Thoracic aorta (tissue), 2 donors: ENCODE measurements at regions not wholly inside any gene's neighbourhood (a gene's known extent, or its start where the extent isn't known, plus 50 kb on each side); places are given as distances from the start of the nearest gene placed in this dataset.

Source experiments
- ATAC-seq: fragments of 150-250 bp; one replicate; pipeline ENCODE4 v1.8.0; 2017; ENCODE audit warnings: low read depth; ENCODE audit not compliant: insufficient number of reproducible peaks, low FRiP score
- DNase-seq: peaks from one replicate; pipeline ENCODE4 v3.0.0-alpha.2; 2020; ENCODE audit warnings: low spot score
- H3K27ac ChIP-seq, 2 donors: fragments of 200-600 bp; sonication (generic); 1 replicate in 1 of 2; 2 replicates in 1 of 2; pipeline ENCODE4 v1.5.1; 2016; ENCODE audit warnings: mild to moderate bottlenecking in 2 of 2, moderate library complexity in 2 of 2
- H3K27me3 ChIP-seq: fragments of 200-600 bp; sonication (generic); replicated peaks from 2 replicates; pipeline ENCODE4 v1.6.0; 2016; ENCODE audit warnings: mild to moderate bottlenecking; ENCODE audit not compliant: insufficient read depth
- H3K36me3 ChIP-seq: fragments of 200-600 bp; sonication (generic); one replicate; pipeline ENCODE4 v1.5.1; 2016
- H3K4me1 ChIP-seq, 2 donors: fragments of 200-600 bp; sonication (generic); 1 replicate in 1 of 2; 2 replicates in 1 of 2; pipeline versions ENCODE4 v1.5.1 to v1.6.0; 2016; ENCODE audit warnings: low read depth in 2 of 2, mild to moderate bottlenecking in 1 of 2; ENCODE audit not compliant: control insufficient read depth in 1 of 2
- H3K4me3 ChIP-seq: fragments of 200-600 bp; sonication (generic); 2 replicates; pipeline ENCODE4 v1.5.1; 2016; ENCODE audit warnings: mild to moderate bottlenecking
- H3K9me3 ChIP-seq: fragments of 200-600 bp; sonication (generic); 2 replicates; pipeline ENCODE4 v1.5.1; 2016
- TF ChIP-seq, protein P1 (sequence below): fragments of 200-600 bp; sonication (generic); IDR thresholded peaks from one replicate; pipeline ENCODE4 v1.5.1; 2019; ENCODE audit warnings: antibody characterized with exemption

DNA sequence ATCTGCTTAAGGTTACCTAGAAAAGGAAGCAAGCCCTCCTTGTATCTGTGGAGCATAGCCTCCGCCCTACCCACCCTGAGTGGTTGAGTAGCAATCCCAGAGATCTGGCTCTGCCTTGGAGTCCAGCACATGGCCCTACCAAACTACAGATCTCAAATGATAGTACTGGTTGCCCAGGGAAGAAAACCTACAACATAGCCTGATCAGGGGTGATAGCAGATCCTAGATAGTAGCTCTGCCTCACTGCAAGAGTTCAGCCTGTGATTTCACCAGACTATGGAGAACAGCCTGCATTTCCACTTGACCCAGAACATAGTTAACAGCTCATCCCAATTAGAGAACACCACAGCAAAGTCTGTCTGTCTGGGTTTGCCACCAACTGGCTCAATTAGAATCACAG, 279.5 kb downstream of the ETNK1 start:
- no peaks in the 10 kb centered on the region for H3K36me3 ChIP-seq
- H3K27me3 ChIP-seq, result no peaks in the 10 kb centered on the region
- no peak for ATAC-seq
- H3K4me1 ChIP-seq, result no peaks in the 10 kb centered on the region
- no peak overlapping the region for H3K27ac ChIP-seq
- no peak overlapping the region for H3K4me3 ChIP-seq
- TF ChIP-seq, protein P1, sequence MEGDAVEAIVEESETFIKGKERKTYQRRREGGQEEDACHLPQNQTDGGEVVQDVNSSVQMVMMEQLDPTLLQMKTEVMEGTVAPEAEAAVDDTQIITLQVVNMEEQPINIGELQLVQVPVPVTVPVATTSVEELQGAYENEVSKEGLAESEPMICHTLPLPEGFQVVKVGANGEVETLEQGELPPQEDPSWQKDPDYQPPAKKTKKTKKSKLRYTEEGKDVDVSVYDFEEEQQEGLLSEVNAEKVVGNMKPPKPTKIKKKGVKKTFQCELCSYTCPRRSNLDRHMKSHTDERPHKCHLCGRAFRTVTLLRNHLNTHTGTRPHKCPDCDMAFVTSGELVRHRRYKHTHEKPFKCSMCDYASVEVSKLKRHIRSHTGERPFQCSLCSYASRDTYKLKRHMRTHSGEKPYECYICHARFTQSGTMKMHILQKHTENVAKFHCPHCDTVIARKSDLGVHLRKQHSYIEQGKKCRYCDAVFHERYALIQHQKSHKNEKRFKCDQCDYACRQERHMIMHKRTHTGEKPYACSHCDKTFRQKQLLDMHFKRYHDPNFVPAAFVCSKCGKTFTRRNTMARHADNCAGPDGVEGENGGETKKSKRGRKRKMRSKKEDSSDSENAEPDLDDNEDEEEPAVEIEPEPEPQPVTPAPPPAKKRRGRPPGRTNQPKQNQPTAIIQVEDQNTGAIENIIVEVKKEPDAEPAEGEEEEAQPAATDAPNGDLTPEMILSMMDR, result no peak
- no peaks in the 10 kb centered on the region for H3K9me3 ChIP-seq
- no peak for DNase-seq

DNA sequence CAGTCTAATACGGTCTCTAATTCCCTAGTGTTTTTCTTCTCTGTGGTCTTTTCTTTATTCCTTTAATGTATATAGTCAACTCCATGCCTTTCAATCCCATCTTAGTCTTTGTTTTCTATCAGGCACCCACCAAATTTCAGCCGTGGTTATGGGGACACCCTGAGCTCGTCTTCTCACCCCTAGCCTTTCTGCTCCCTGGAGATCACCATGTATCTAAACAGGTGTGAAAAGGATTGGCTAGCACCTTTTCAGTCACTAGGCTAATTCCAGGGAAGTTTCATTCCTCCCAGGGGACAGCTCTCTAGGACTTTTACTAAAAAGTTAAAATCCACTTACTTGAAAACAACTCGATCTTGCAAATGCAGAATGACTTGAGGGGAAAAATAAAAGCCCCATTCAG, 291.3 kb downstream of the ETNK1 start:
- Histone ChIP-seq H3K27me3 (no peaks in the 10 kb centered on the region), H3K36me3 (no peaks in the 10 kb centered on the region), H3K4me3 (no peak overlapping the region), H3K9me3 (no peaks in the 10 kb centered on the region), H3K4me1 (no peaks in the 10 kb centered on the region), H3K27ac (no peak overlapping the region)
- ATAC-seq (no peak), DNase-seq (no peak)
- TF ChIP-seq, protein P1, result no peak

DNA sequence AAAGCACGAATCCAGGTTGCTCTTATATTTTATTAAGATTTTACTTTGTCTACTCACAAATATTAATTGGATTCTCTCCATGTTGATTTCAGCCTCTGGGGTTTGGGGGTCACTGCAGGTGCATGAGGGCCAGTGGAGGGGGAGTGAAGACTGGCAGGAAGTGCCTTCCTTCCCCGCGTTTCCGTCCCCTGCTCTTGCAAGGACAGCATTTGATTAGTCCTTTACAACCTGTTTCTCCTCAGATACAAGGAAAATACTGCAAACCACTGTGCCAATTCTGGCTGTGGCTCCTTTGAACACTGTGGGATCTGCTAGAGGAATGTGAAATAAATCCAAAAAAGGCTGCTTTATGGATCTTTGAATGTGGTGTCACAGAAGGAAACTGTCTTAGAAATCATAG, 291.8 kb downstream of the ETNK1 start:
- TF ChIP-seq, protein P1, result no peak
- Histone ChIP-seq H3K9me3 (no peaks in the 10 kb centered on the region), H3K4me3 (no peak overlapping the region), H3K36me3 (no peaks in the 10 kb centered on the region), H3K27ac (no peak overlapping the region), H3K4me1 (no peaks in the 10 kb centered on the region), H3K27me3 (no peaks in the 10 kb centered on the region)
- ATAC-seq (no peak), DNase-seq (no peak)

DNA sequence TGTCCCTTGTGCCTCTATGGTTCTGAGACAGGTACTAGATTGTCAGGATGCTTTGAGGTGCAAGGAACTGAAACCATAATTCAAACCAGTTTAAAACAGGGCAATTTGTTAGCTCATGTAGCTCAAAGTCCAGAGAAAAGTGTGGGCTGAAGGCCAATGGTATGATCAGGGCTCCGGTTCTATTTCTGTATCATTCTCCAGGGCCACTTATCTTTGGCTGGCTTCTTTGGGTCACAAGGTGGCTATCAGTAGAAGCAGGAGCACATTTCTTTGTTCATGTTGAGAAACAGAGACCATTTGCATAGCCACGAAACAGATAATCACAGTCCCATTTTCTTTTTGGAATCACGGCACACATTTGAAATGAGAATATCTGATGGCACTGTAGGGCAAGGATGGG, 294.9 kb downstream of the ETNK1 start:
- H3K36me3 ChIP-seq, result no peaks in the 10 kb centered on the region
- no peaks in the 10 kb centered on the region for H3K9me3 ChIP-seq
- ATAC-seq (no peak), DNase-seq (no peak)
- TF ChIP-seq, protein P1, result no peak
- H3K27ac ChIP-seq, result no peak overlapping the region
- peaks cover 0 to 8% of the 10 kb centered on the region in 2 donors for H3K4me1 ChIP-seq
- no peaks in the 10 kb centered on the region for H3K27me3 ChIP-seq
- H3K4me3 ChIP-seq, result no peak overlapping the region

DNA sequence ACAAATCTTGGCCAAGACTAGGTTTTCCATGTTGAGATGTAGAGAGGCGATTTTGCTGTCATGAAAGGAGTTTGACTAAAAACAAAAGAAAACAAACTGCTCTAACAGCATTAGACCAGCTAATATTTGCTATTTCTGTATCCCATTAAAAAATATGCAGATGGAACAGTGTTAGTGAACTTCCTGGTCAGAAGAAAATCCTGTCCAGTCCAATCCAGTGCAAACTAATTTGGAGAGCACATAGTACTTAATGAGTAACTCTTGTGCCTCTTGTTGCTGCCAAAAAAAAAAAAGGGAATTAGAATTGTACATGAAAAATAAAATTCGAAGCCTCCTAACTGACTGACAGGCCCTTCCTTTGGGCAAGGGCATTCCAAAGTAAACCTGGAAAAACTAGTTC, 298.8 kb downstream of the ETNK1 start:
- TF ChIP-seq, protein P1, result no peak
- Histone ChIP-seq H3K36me3 (no peaks in the 10 kb centered on the region), H3K9me3 (no peaks in the 10 kb centered on the region), H3K27ac (no peak overlapping the region), H3K27me3 (no peaks in the 10 kb centered on the region), H3K4me1 (peaks cover 3 to 13% of the 10 kb centered on the region in 2 donors), H3K4me3 (no peak overlapping the region)
- DNase-seq (no peak), ATAC-seq (no peak)
